COLO829 (cell line): ENCODE measurements at regions not wholly inside any gene's neighbourhood (a gene's known extent, or its start where the extent isn't known, plus 50 kb on each side); places are given as distances from the start of the nearest gene placed in this dataset.

Experiments
- DNase-seq: peaks from one replicate; pipeline ENCODE4 v3.0.0; 2012; ENCODE audit warnings: low spot score

- no peak for DNase-seq
These were observed 115.8 kb upstream of the SERTAD2 start for GRCh38 chr2:64769392-64770044.

- no peak for DNase-seq
These were observed 116.5 kb upstream of the SERTAD2 start for GRCh38 chr2:64770137-64770780.

- no peak for DNase-seq
These were observed 117.1 kb upstream of the SERTAD2 start for GRCh38 chr2:64770781-64771334.

GRCh38 chr2:64771737-64772136, 118.0 kb upstream of the SERTAD2 start:
- no peak for DNase-seq

- DNase-seq, result no peak
These were observed 119.9 kb upstream of the SERTAD2 start for GRCh38 chr2:64773461-64774118.

- no peak for DNase-seq
These were observed 124.1 kb upstream of the SERTAD2 start for GRCh38 chr2:64777841-64778240.

GRCh38 chr2:64779117-64779690, 125.5 kb upstream of the SERTAD2 start:
- DNase-seq, result no peak

- no peak for DNase-seq
These were observed 126.3 kb upstream of the SERTAD2 start for GRCh38 chr2:64780041-64780440.

- no peak for DNase-seq
These were observed 128.1 kb upstream of the SERTAD2 start for GRCh38 chr2:64781711-64782390.

GRCh38 chr2:64784168-64785061, 130.7 kb upstream of the SERTAD2 start:
- DNase-seq, result no peak

- DNase-seq, result no peak
These were observed 131.5 kb upstream of the SERTAD2 start for GRCh38 chr2:64785245-64785644.

- no peak for DNase-seq
These were observed 132.8 kb upstream of the SERTAD2 start for GRCh38 chr2:64786343-64787018.

- DNase-seq, result no peak
These were observed 133.3 kb upstream of the SERTAD2 start for GRCh38 chr2:64787019-64787365.

- DNase-seq, result no peak
These were observed 134.0 kb upstream of the SERTAD2 start for GRCh38 chr2:64787698-64788097.

- DNase-seq, result no peak
These were observed 136.0 kb upstream of the SERTAD2 start for GRCh38 chr2:64789466-64790320.

- DNase-seq, result no peak
These were observed 138.6 kb upstream of the SERTAD2 start for GRCh38 chr2:64792300-64792699.

- no peak for DNase-seq
These were observed 139.4 kb upstream of the SERTAD2 start for GRCh38 chr2:64792995-64793639.

GRCh38 chr2:64793701-64794100, 140.0 kb upstream of the SERTAD2 start:
- no peak for DNase-seq

GRCh38 chr2:64794426-64794995, 140.8 kb upstream of the SERTAD2 start:
- no peak for DNase-seq
